GM19240 (cell line): ENCODE measurements at regions not wholly inside any gene's neighbourhood (a gene's known extent, or its start where the extent isn't known, plus 50 kb on each side); places are given as distances from the start of the nearest gene placed in this dataset.
"Not testable (repeated sequence)": the region's sequence is repeated elsewhere in the genome, so short reads cannot be mapped to it uniquely, and the experiment has no call there.

Experiments used
- DNase-seq: peaks from one replicate; pipeline ENCODE4 v3.0.0; 2011; ENCODE audit warnings: low spot score; ENCODE audit not compliant: insufficient read length

GRCh38 chr2:43001787-43002468 is 209.5 kb upstream of the HAAO start:
- no peak for DNase-seq

- DNase-seq = no peak
These were observed 208.6 kb upstream of the HAAO start for GRCh38 chr2:43001055-43001378.

DNA sequence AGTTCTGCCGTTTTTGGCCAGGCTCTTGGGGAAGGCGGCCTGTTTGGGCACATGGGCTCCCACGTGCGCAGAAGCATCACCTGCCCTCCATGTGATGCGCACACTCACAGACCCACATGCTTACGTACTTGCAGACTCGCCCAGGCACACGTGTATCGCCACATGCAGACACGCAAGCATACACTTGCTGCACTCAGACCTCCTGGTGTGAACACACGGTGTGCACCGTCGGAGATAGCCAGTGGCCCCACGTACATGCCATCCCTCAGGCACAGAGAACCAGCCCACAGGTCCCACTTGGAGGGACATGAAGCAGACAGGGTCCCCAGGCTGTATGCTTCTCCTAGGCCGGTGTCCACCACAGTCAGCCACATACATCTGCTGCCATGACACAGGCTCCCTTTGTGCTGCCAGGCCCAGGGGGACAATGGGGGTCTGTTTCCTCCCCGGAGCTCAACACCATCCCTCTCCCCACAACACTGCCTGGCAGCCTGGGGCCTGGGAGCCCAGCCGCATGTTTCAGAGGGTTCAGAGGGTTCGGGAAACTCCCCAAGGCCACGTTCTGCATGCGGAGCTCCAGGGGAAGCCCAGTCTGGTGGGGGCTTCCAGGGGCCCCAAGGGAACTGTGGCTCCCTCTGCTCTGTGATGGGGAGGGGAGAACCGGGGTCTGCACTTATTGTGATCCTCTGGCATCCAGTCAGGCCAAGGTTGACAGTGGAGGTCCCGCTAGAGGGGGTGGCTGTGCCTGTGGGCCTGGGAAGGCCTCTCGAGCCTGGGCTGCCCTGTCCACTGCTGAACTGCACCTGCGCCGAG is 208.1 kb upstream of the HAAO start:
- no peak for DNase-seq

DNA sequence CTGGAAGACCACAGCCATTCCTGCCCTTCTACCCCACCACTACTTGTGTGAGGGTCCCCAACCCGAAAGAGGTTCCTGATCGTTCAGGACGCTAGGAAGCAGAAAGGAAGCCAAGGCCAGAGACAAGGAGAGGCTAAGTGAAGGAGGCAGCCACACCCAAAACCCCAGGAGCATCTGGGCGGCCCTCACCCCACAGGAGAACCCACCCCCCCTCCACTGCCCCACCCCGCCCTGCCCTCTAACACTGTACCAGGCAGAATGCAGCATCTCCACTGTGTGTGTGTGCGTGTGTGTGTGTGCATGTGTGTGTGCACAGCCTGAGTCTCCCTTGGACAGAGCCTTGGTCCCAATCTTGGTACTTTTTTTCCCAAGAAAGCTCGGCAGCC is 207.5 kb upstream of the HAAO start:
- no peak for DNase-seq

GRCh38 chr2:42999391-42999841 is 207.0 kb upstream of the HAAO start:
- no peak for DNase-seq

GRCh38 chr2:42998721-42999120 is 206.3 kb upstream of the HAAO start:
- no peak for DNase-seq

DNA sequence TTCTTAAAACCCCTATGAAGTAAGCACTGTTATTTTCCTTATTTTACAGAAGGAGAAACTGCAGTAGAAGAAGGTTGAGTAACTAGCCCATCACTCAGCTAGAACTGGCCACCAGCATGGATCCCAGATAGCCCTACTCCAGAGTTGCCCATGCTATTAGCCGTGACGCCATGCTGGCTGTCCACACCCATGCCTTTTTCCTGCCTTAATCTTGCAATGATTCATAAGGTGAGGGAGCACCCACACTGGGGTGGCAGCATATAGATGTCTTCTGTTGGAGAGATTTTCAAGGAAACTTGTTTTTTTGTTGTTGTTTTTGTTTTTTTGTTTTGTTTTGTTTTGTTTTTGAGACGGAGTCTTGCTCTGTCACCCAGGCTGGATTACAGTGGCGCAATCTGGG is 204.1 kb upstream of the HAAO start:
- DNase-seq = no peak

- no peak for DNase-seq
These were observed 203.5 kb upstream of the HAAO start for GRCh38 chr2:42995752-42996422.

DNA sequence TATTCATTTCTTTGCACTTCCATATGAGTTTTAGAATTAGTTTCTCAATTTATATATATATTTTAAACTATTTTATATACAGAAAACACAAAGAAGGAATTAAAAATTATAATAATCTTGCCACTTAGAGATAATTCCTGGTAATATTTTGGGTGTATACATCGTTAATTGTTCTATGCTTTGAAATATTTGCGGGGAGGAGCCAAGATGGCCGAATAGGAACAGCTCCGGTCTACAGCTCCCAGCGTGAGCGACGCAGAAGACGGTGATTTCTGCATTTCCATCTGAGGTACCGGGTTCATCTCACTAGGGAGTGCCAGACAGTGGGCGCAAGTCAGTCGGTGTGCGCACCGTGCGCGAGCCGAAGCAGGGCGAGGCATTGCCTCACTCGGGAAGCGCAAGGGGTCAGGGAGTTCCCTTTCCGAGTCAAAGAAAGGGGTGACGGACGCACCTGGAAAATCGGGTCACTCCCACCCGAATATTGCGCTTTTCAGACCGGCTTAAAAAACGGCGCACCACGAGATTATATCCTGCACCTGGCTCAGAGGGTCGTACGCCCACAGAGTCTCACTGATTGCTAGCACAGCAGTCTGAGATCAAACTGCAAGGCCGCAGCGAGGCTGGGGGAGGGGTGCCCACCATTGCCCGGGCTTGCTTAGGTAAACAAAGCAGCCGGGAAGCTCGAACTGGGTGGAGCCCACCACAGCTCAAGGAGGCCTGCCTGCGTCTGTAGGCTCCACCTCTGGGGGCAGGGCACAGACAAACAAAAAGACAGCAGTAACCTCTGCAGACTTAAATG is 197.1 kb upstream of the HAAO start:
- DNase-seq = not testable (repeated sequence)

DNA sequence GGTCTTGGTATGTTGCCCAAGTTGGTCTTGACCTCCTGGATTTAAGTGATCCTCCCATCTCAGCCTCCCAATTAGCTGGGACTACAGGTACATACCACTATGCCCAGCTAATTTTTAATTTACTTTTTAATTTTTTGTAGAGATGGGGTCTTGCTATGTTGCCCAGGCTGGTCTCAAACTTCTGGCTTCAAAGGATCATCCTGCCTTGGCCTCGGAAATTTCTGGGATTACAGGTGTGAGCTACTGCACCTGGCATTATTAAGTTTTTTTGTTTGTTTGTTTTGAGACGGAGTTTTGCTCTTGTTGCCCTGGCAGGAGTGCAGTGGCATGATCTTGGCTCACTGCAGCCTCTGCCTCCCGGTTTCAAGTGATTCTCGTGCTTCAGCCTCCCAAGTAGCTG is 195.7 kb upstream of the HAAO start:
- DNase-seq = not testable (repeated sequence)

- no peak for DNase-seq
These were observed 194.9 kb upstream of the HAAO start for GRCh38 chr2:42987112-42987922.

- no peak for DNase-seq
These were observed 192.2 kb upstream of the HAAO start for GRCh38 chr2:42984617-42985016.

GRCh38 chr2:42984081-42984480 is 191.7 kb upstream of the HAAO start:
- DNase-seq = no peak

DNA sequence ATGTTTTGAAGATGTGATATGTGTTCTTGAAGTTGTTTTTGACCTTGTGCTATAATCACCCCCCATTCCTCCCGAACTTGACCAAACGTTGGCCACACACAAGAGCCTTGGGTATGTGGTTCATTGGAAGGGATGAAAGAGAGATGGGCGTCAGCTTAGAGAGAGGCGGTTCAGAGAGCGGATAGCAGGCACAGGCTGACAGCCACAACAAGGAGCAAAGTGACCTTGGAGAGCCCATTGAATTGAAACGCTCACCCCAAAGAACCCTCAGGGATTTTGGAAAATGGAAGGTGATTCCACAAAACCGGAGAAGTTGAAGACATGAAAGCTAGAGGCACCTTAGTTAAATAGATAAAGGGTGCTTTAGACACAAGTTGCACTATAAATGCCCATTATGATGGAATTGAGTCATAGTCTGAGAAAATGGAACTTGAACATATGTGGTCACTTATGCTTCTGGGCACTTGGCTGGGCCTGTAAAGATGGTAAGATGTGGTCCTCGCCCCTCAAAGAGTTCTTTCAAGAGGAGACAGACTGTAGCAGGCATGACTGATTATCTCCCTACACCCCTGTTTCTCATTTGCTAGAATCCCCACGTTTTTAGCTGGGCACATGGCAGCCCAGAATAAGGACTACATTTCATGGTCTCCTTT is 188.5 kb upstream of the HAAO start:
- DNase-seq = no peak

GRCh38 chr2:42979870-42980763 is 187.7 kb upstream of the HAAO start:
- DNase-seq = no peak

GRCh38 chr2:42979416-42979869 is 187.1 kb upstream of the HAAO start:
- no peak for DNase-seq

GRCh38 chr2:42978887-42979415 is 186.6 kb upstream of the HAAO start:
- DNase-seq = no peak

DNA sequence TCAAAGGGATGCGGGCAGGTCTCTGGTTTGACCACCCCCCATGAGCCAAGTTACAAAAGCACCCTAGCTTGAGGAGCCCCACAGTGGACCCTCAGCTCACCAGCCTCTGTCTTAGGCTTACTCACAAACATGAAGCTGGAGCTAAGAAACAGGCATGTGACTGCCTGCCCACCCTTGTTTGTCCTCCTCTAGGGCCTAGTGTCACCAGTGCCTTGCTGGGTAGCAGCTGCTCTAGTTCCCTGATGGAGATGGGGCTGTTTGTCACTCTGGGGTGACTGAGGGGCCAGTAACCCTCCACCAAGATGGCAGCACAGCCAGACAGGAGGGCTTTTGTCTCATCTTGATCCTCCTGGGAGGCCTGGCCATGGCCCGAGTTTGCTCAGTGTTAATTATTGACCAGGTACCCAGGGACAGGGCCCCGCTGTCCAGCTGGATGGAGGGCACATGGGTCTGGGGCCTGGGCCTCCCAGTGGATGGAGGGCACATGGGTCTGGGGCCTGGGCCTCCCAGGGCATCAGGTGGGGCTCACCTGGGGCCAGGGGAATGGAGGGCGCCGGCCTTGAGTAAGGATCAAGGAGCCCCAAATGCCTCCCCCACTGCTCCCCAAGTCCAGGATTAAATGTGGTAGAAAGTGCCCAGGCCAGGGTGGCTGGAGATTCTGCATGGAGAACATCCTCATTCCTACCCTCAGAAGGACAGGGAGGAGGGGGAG is 185.9 kb upstream of the HAAO start:
- no peak for DNase-seq
